ENCODE measurements at regions not wholly inside any gene's neighbourhood (a gene's known extent, or its start where the extent isn't known, plus 50 kb on each side); places are given as distances from the start of the nearest gene placed in this dataset.

DNA sequence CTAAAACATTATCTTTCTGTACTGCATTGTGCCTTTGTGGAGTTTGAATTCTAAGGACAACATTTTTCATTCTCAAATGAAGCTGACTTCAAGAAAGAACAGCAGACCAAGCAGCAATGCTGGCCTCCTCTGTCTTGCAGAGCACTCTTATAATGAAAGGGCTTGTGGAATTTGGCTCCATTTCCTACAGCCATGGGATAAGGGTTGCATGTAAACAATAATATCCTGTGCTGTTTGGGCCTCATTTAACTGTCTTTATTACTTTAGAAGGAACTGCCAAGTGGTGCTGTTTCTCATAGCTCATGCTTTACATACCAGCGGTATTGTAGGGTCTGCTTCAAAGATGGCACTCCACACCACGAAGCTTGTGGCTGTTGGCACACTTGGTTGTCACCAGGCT, 111.4 kb upstream of the EOLA2 start:
- no peak for DNase-seq (ENCODE audit: low read depth)
- H3K4me3 ChIP-seq (ENCODE audit: low read length): no peak overlapping the region
- no peak for TF ChIP-seq CTCF (IDR thresholded peaks at IDR 0.05; ENCODE audit: insufficient read depth, low read depth, low read length, missing control alignments)

GRCh38 chrX:150050387-150050786, 112.1 kb upstream of the EOLA2 start:
- no peak for DNase-seq (ENCODE audit: low read depth)
- TF ChIP-seq CTCF (IDR thresholded peaks at IDR 0.05; ENCODE audit: insufficient read depth, low read depth, low read length, missing control alignments): no peak

GRCh38 chrX:150051096-150051495, 112.8 kb upstream of the EOLA2 start:
- H3K4me3 ChIP-seq (ENCODE audit: low read length): no peak overlapping the region
- peak; percentile 85 for DNase-seq (ENCODE audit: low read depth)
- no peak for TF ChIP-seq CTCF (IDR thresholded peaks at IDR 0.05; ENCODE audit: insufficient read depth, low read depth, low read length, missing control alignments)

More at GRCh38 chrX:150050387-150050786, 112.1 kb upstream of the EOLA2 start:
- no peak overlapping the region for H3K4me3 ChIP-seq (ENCODE audit: low read length)

- TF ChIP-seq CTCF (IDR thresholded peaks at IDR 0.05; ENCODE audit: insufficient read depth, low read depth, low read length, missing control alignments): no peak
- no peak overlapping the region for H3K4me3 ChIP-seq (ENCODE audit: low read length)
- DNase-seq (ENCODE audit: low read depth): peak; percentile 40
These were observed 113.9 kb upstream of the EOLA2 start for GRCh38 chrX:150052226-150052625.

DNA sequence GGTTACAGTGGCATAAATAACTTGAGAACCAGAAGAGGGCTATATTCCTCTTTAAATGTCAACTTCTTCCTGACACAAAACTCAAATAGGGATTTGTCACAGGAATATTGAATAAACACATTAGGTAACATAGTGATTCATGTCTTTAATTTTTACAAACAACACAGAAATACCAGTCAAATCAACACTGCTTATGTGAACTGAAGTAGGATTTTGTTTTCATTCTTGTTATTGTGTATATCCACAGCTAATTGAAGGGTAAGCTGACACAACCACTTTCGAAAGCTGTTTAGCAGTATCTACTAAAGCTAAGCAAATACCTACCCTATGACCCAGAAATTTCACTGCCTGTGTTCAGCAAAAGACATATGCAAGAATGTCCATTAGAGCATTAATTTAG, 120.4 kb upstream of the EOLA2 start:
- no peak for TF ChIP-seq CTCF (IDR thresholded peaks at IDR 0.05; ENCODE audit: insufficient read depth, low read depth, low read length, missing control alignments)
- no peak for DNase-seq (ENCODE audit: low read depth)
- H3K4me3 ChIP-seq (ENCODE audit: low read length): no peak overlapping the region

- no peak overlapping the region for H3K4me3 ChIP-seq (ENCODE audit: low read length)
- TF ChIP-seq CTCF (IDR thresholded peaks at IDR 0.05; ENCODE audit: insufficient read depth, low read depth, low read length, missing control alignments): no peak
- no peak for DNase-seq (ENCODE audit: low read depth)
These were observed 122.1 kb upstream of the EOLA2 start for GRCh38 chrX:150060406-150060805.

- DNase-seq (ENCODE audit: low read depth): peak; percentile 18
- TF ChIP-seq CTCF (IDR thresholded peaks at IDR 0.05; ENCODE audit: insufficient read depth, low read depth, low read length, missing control alignments): no peak
These were observed 124.2 kb upstream of the EOLA2 start for GRCh38 chrX:150062292-150063137.

More at GRCh38 chrX:150062292-150063137, 124.2 kb upstream of the EOLA2 start:
- no peak overlapping the region for H3K4me3 ChIP-seq (ENCODE audit: low read length)

Data from epithelial cell of esophagus (primary cell).